ENCODE measurements at regions not wholly inside any gene's neighbourhood (a gene's known extent, or its start where the extent isn't known, plus 50 kb on each side); places are given as distances from the start of the nearest gene placed in this dataset.

DNA sequence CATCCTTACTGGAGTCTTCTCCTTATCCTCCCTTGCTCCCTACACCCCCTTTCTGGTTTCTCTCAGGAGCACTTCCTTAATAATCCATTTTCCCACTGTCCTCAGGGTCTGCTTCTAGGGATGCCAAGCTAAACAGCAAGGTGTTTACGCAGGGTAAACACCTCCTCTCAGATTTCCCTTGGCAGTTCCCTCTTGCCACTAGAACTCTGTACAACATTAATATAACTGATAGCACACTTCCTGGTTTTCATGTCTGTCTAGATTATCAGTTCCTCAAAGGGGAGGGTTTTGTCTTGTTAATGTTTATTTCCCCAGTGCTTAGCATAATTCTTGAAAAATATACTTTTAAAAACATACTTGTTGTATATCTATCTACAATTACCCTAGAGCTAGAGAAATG is 118.0 kb upstream of the SLC24A5 start:
- no peaks in the 10 kb centered on the region for H3K9me3 ChIP-seq (ENCODE audit: control insufficient read depth, low read depth, low read length)
- H3K27me3 ChIP-seq (ENCODE audit: control insufficient read depth, extremely low read depth, insufficient read depth, low read length): no peaks in the 10 kb centered on the region
- H3K4me1 ChIP-seq (ENCODE audit: control insufficient read depth, extremely low read depth, insufficient read depth, low read length): no peaks in the 10 kb centered on the region
- no peaks in the 10 kb centered on the region for H4K20me1 ChIP-seq (ENCODE audit: control insufficient read depth, extremely low read depth, insufficient read depth, low read length)
- FAIRE-seq: no peak
- no peak overlapping the region for H2AFZ ChIP-seq (ENCODE audit: control insufficient read depth, low read length)
- H3K4me3 ChIP-seq (ENCODE audit: control insufficient read depth in 2 of 3, extremely low read depth in 1 of 3, insufficient read depth in 2 of 3, low read depth in 1 of 3, low read length in 3 of 3): no peak overlapping the region
- TF ChIP-seq, protein P1, sequence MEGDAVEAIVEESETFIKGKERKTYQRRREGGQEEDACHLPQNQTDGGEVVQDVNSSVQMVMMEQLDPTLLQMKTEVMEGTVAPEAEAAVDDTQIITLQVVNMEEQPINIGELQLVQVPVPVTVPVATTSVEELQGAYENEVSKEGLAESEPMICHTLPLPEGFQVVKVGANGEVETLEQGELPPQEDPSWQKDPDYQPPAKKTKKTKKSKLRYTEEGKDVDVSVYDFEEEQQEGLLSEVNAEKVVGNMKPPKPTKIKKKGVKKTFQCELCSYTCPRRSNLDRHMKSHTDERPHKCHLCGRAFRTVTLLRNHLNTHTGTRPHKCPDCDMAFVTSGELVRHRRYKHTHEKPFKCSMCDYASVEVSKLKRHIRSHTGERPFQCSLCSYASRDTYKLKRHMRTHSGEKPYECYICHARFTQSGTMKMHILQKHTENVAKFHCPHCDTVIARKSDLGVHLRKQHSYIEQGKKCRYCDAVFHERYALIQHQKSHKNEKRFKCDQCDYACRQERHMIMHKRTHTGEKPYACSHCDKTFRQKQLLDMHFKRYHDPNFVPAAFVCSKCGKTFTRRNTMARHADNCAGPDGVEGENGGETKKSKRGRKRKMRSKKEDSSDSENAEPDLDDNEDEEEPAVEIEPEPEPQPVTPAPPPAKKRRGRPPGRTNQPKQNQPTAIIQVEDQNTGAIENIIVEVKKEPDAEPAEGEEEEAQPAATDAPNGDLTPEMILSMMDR (optimal IDR thresholded peaks at IDR 0.05 in 1 of 3, IDR thresholded peaks at IDR 0.05 in 1 of 3, conservative IDR thresholded peaks at IDR 0.05 in 1 of 3; ENCODE audit: extremely low read depth in 1 of 3, insufficient read depth in 2 of 3, low read length in 3 of 3): no peak
- no peak for TF ChIP-seq EZH2 (IDR thresholded peaks at IDR 0.05; ENCODE audit: low read length)
- DNase-seq (ENCODE audit: low read depth, low spot score): no peak
- H3K9ac ChIP-seq (ENCODE audit: control insufficient read depth, extremely low read depth, insufficient read depth, low read length): no peak overlapping the region
- H3K4me2 ChIP-seq (ENCODE audit: control insufficient read depth, extremely low read depth, insufficient read depth, low read depth, low read length): no peak overlapping the region
- no peak overlapping the region for H3K27ac ChIP-seq (ENCODE audit: control insufficient read depth, insufficient read depth, low read length)
- no peaks in the 10 kb centered on the region for H3K9me1 ChIP-seq (ENCODE audit: control insufficient read depth, extremely low read depth, insufficient read depth, low read length)
- no peaks in the 10 kb centered on the region for H3K79me2 ChIP-seq (ENCODE audit: control insufficient read depth, insufficient read depth, low read length)
- dilution Hi-C loops (cut with MboI; ENCODE audit: extremely low pct_ligation_motif_present, low sequenced_read_pairs): no loop called here
- no peaks in the 10 kb centered on the region for H3K36me3 ChIP-seq (ENCODE audit: control insufficient read depth in 2 of 2, extremely low read depth in 1 of 2, insufficient read depth in 2 of 2, low read length in 2 of 2)

DNA sequence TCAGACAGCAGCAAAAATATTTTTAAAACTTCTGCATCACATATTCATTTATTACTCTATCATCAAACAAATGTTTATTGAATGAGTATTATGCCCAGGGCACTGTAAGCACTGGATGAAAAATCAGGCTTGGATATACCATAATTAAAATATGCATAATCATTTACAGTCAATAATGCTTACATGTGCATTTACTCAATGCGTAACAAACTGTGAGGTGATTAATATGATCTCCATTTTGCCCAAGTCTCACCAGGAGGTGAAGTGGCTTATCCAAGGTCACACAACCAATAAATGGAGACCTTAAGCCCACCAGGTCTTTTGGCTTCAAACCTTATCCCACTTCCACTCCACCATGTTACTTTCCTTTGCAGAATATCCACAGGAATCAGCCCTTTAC is 117.3 kb upstream of the SLC24A5 start:
- no peak for DNase-seq (ENCODE audit: low read depth, low spot score)
- H3K9me1 ChIP-seq (ENCODE audit: control insufficient read depth, extremely low read depth, insufficient read depth, low read length): no peaks in the 10 kb centered on the region
- no peak overlapping the region for H3K27ac ChIP-seq (ENCODE audit: control insufficient read depth, insufficient read depth, low read length)
- TF ChIP-seq, protein P1 (optimal IDR thresholded peaks at IDR 0.05 in 1 of 3, IDR thresholded peaks at IDR 0.05 in 1 of 3, conservative IDR thresholded peaks at IDR 0.05 in 1 of 3; ENCODE audit: extremely low read depth in 1 of 3, insufficient read depth in 2 of 3, low read length in 3 of 3): no peak
- no peak for TF ChIP-seq EZH2 (IDR thresholded peaks at IDR 0.05; ENCODE audit: low read length)
- no peaks in the 10 kb centered on the region for H3K9me3 ChIP-seq (ENCODE audit: control insufficient read depth, low read depth, low read length)
- FAIRE-seq: no peak
- no peaks in the 10 kb centered on the region for H4K20me1 ChIP-seq (ENCODE audit: control insufficient read depth, extremely low read depth, insufficient read depth, low read length)
- no peaks in the 10 kb centered on the region for H3K4me1 ChIP-seq (ENCODE audit: control insufficient read depth, extremely low read depth, insufficient read depth, low read length)
- H3K4me2 ChIP-seq (ENCODE audit: control insufficient read depth, extremely low read depth, insufficient read depth, low read depth, low read length): no peak overlapping the region
- dilution Hi-C loops (cut with MboI; ENCODE audit: extremely low pct_ligation_motif_present, low sequenced_read_pairs): no loop called here
- no peaks in the 10 kb centered on the region for H3K27me3 ChIP-seq (ENCODE audit: control insufficient read depth, extremely low read depth, insufficient read depth, low read length)
- no peak overlapping the region for H2AFZ ChIP-seq (ENCODE audit: control insufficient read depth, low read length)
- H3K9ac ChIP-seq (ENCODE audit: control insufficient read depth, extremely low read depth, insufficient read depth, low read length): no peak overlapping the region
- H3K4me3 ChIP-seq (ENCODE audit: control insufficient read depth in 2 of 3, extremely low read depth in 1 of 3, insufficient read depth in 2 of 3, low read depth in 1 of 3, low read length in 3 of 3): no peak overlapping the region
- H3K79me2 ChIP-seq (ENCODE audit: control insufficient read depth, insufficient read depth, low read length): no peaks in the 10 kb centered on the region
- no peaks in the 10 kb centered on the region for H3K36me3 ChIP-seq (ENCODE audit: control insufficient read depth in 2 of 2, extremely low read depth in 1 of 2, insufficient read depth in 2 of 2, low read length in 2 of 2)
